Adipocyte (in vitro differentiated cells): ENCODE measurements at regions not wholly inside any gene's neighbourhood (a gene's known extent, or its start where the extent isn't known, plus 50 kb on each side); places are given as distances from the start of the nearest gene placed in this dataset.
A peak's percentile ranks its signal among the peaks of the same experiment; 100 is the strongest.

Experiments
- DNase-seq: peaks from one replicate; pipeline ENCODE4 v3.0.0-alpha.2; 2015; ENCODE audit warnings: low read depth
- H3K27me3 ChIP-seq: replicated peaks from 2 replicates; pipeline ENCODE4 v1.7.0; 2013; ENCODE audit warnings: mild to moderate bottlenecking, low read length, moderate library complexity; ENCODE audit not compliant: control insufficient read depth, insufficient read depth
- H3K36me3 ChIP-seq: 2 replicates; pipeline ENCODE4 v1.7.0; 2013; ENCODE audit warnings: low read length, mild to moderate bottlenecking, moderate library complexity; ENCODE audit not compliant: control insufficient read depth, insufficient read depth, severe bottlenecking
- H3K4me1 ChIP-seq: 2 replicates; pipeline ENCODE4 v1.7.0; 2013; ENCODE audit warnings: mild to moderate bottlenecking, low read length, moderate library complexity; ENCODE audit not compliant: control insufficient read depth, insufficient read depth
- H3K4me3 ChIP-seq: 2 replicates; pipeline ENCODE4 v1.7.0; 2013; ENCODE audit warnings: mild to moderate bottlenecking, low read length, moderate library complexity
- H3K9ac ChIP-seq: 2 replicates; pipeline ENCODE4 v1.7.0; 2013; ENCODE audit warnings: mild to moderate bottlenecking, low read length, moderate library complexity
- H3K9me3 ChIP-seq: 2 replicates; pipeline ENCODE4 v1.7.0; 2013; ENCODE audit warnings: mild to moderate bottlenecking, low read length, moderate library complexity; ENCODE audit not compliant: control insufficient read depth

- no peak overlapping the region for H3K9ac ChIP-seq
- no peaks in the 10 kb centered on the region for H3K4me1 ChIP-seq
- H3K9me3 ChIP-seq: no peaks in the 10 kb centered on the region
- H3K27me3 ChIP-seq: no peaks in the 10 kb centered on the region
- H3K36me3 ChIP-seq: no peaks in the 10 kb centered on the region
- H3K4me3 ChIP-seq: no peak overlapping the region
- no peak for DNase-seq
Measured at GRCh38 chr6:29884261-29884660, 56.6 kb downstream of the HLA-G start.

DNA sequence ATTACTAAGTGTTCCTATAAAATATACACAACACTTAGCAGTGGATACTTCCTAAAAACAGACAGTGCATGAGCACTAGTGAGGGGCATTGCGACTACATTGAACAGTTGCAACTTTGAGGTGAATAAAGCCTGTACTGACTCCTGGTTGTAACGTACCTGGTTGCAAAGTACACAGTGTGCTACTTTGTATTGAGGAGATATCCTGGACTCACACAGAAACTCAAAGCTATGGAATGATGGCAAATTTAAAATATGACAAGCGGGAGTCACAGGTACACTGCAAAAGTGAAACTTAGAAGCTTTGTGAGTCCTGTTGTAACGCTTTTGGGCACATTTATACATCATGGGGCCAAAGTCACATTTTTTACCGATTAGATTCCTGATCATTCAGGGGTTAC is 55.6 kb upstream of the HLA-A start:
- no peaks in the 10 kb centered on the region for H3K27me3 ChIP-seq
- H3K4me1 ChIP-seq: no peaks in the 10 kb centered on the region
- H3K9me3 ChIP-seq: no peaks in the 10 kb centered on the region
- H3K9ac ChIP-seq: peak overlapping the region; percentile 84
- no peak for DNase-seq
- no peaks in the 10 kb centered on the region for H3K36me3 ChIP-seq
- H3K4me3 ChIP-seq: no peak overlapping the region

GRCh38 chr6:29887330-29887818 is 55.0 kb upstream of the HLA-A start:
- Histone ChIP-seq H3K4me3 (peak overlapping the region; percentile 83), H3K4me1 (no peaks in the 10 kb centered on the region), H3K9me3 (no peaks in the 10 kb centered on the region), H3K36me3 (no peaks in the 10 kb centered on the region), H3K27me3 (no peaks in the 10 kb centered on the region), H3K9ac (peak overlapping the region; percentile 84)
- DNase-seq: peak; percentile 51

DNA sequence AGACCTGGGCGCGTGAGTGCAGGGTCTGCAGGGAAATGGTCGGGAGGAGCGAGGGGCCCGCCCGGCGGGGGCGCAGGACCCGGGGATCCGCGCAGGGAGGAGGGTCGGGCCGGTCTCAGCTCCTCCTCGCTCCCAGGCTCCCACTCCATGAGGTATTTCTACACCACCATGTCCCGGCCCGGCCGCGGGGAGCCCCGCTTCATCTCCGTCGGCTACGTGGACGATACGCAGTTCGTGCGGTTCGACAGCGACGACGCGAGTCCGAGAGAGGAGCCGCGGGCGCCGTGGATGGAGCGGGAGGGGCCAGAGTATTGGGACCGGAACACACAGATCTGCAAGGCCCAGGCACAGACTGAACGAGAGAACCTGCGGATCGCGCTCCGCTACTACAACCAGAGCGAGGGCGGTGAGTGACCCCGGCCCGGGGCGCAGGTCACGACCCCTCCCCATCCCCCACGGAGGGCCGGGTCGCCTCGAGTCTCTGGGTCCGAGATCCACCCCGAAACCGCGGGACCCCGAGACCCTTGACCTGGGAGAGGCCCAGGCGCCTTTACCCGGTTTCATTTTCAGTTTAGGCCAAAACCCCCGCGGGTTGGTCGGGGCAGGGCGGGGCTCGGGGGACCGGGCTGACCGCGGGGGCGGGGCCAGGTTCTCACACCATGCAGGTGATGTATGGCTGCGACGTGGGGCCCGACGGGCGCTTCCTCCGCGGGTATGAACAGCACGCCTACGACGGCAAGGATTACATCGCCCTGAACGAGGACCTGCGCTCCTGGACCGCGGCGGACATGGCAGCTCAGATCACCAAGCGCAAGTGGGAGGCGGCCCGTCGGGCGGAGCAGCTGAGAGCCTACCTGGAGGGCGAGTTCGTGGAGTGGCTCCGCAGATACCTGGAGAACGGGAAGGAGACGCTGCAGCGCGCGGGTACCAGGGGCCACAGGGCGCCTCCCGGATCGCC is 54.2 kb upstream of the HLA-A start:
- Histone ChIP-seq H3K9ac (peak overlapping the region; percentile 84), H3K4me3 (peak overlapping the region; percentile 83), H3K36me3 (no peaks in the 10 kb centered on the region), H3K4me1 (no peaks in the 10 kb centered on the region), H3K27me3 (no peaks in the 10 kb centered on the region), H3K9me3 (no peaks in the 10 kb centered on the region)
- peak; percentile 62 for DNase-seq
